ENCODE measurements at regions not wholly inside any gene's neighbourhood (a gene's known extent, or its start where the extent isn't known, plus 50 kb on each side); places are given as distances from the start of the nearest gene placed in this dataset.

GRCh38 chr6:82646231-82646615 is 282.6 kb downstream of the TPBG start:
- no peak for DNase-seq (ENCODE audit: low spot score)

- DNase-seq (ENCODE audit: low spot score) = no peak
Measured at GRCh38 chr6:82651845-82652335, 288.3 kb downstream of the TPBG start.

GRCh38 chr6:82679232-82679631 is 315.6 kb downstream of the TPBG start:
- DNase-seq (ENCODE audit: low spot score) = no peak

GRCh38 chr6:82680192-82680591 is 316.6 kb downstream of the TPBG start:
- no peak for DNase-seq (ENCODE audit: low spot score)

GRCh38 chr6:82681119-82681714 is 317.6 kb downstream of the TPBG start:
- DNase-seq (ENCODE audit: low spot score) = no peak

GRCh38 chr6:82686719-82687118 is 323.1 kb downstream of the TPBG start:
- no peak for DNase-seq (ENCODE audit: low spot score)

- DNase-seq (ENCODE audit: low spot score) = no peak
Measured at GRCh38 chr6:82687855-82688254, 324.2 kb downstream of the TPBG start.

GRCh38 chr6:82690283-82690682 is 326.7 kb downstream of the TPBG start:
- no peak for DNase-seq (ENCODE audit: low spot score)

GRCh38 chr6:82691997-82692396 is 328.4 kb downstream of the TPBG start:
- DNase-seq (ENCODE audit: low spot score) = no peak

- no peak for DNase-seq (ENCODE audit: low spot score)
Measured at GRCh38 chr6:82693094-82693493, 329.5 kb downstream of the TPBG start.

- no peak for DNase-seq (ENCODE audit: low spot score)
Measured at GRCh38 chr6:82701341-82701740, 337.7 kb downstream of the TPBG start.

GRCh38 chr6:82702574-82702973 is 339.0 kb downstream of the TPBG start:
- no peak for DNase-seq (ENCODE audit: low spot score)

GRCh38 chr6:82703230-82703629 is 339.6 kb downstream of the TPBG start:
- DNase-seq (ENCODE audit: low spot score) = no peak

GRCh38 chr6:82704045-82704444 is 340.4 kb downstream of the TPBG start:
- DNase-seq (ENCODE audit: low spot score) = no peak

GRCh38 chr6:82705579-82705978 is 342.0 kb downstream of the TPBG start:
- no peak for DNase-seq (ENCODE audit: low spot score)

- peak; percentile 76 for DNase-seq (ENCODE audit: low spot score)
Measured at GRCh38 chr6:82711105-82711827, 347.6 kb downstream of the TPBG start.

GRCh38 chr6:82711971-82712370 is 348.4 kb downstream of the TPBG start:
- DNase-seq (ENCODE audit: low spot score) = peak; percentile 57

GRCh38 chr6:82712389-82712788 is 348.8 kb downstream of the TPBG start:
- DNase-seq (ENCODE audit: low spot score) = no peak

GRCh38 chr6:82712826-82713225 is 349.2 kb downstream of the TPBG start:
- no peak for DNase-seq (ENCODE audit: low spot score)

- DNase-seq (ENCODE audit: low spot score) = no peak
Measured at GRCh38 chr6:82720992-82721391, 344.6 kb downstream of the UBE3D start.

- no peak for DNase-seq (ENCODE audit: low spot score)
Measured at GRCh38 chr6:82735790-82736189, 329.9 kb downstream of the UBE3D start.

GRCh38 chr6:82737965-82738364 is 327.7 kb downstream of the UBE3D start:
- DNase-seq (ENCODE audit: low spot score) = no peak

- no peak for DNase-seq (ENCODE audit: low spot score)
Measured at GRCh38 chr6:82738773-82739172, 326.9 kb downstream of the UBE3D start.

GRCh38 chr6:82739303-82739702 is 326.3 kb downstream of the UBE3D start:
- DNase-seq (ENCODE audit: low spot score) = no peak

All from Ammon's horn (tissue), 1 donor.